H9 (cell line): ENCODE measurements at regions not wholly inside any gene's neighbourhood (a gene's known extent, or its start where the extent isn't known, plus 50 kb on each side); places are given as distances from the start of the nearest gene placed in this dataset.

Source experiments
- DNase-seq: peaks from one replicate; pipeline ENCODE4 v3.0.0-alpha.2; 2017
- H2AFZ ChIP-seq: one replicate; pipeline ENCODE4 v1.6.1; 2013; ENCODE audit warnings: mild to moderate bottlenecking, low read length, control low read depth, moderate library complexity
- H2AK5ac ChIP-seq: 2 replicates; pipeline ENCODE4 v1.6.1; 2013; ENCODE audit warnings: low read length, control low read depth, mixed read lengths; ENCODE audit not compliant: insufficient read length
- H2BK120ac ChIP-seq: one replicate; pipeline ENCODE4 v1.6.1; 2013; ENCODE audit warnings: low read depth, mild to moderate bottlenecking, low read length, control low read depth, inconsistent platforms; ENCODE audit not compliant: poor library complexity, severe bottlenecking
- H2BK12ac ChIP-seq: 2 replicates; pipeline ENCODE4 v1.6.1; 2013; ENCODE audit warnings: low read length, control low read depth, mixed read lengths, low read depth; ENCODE audit not compliant: insufficient read length
- H2BK15ac ChIP-seq: 2 replicates; pipeline ENCODE4 v1.6.1; 2013; ENCODE audit warnings: low read depth, low read length, control low read depth
- H2BK20ac ChIP-seq: one replicate; pipeline ENCODE4 v1.6.1; 2013; ENCODE audit warnings: low read depth, mild to moderate bottlenecking, low read length, control low read depth, inconsistent platforms; ENCODE audit not compliant: poor library complexity, severe bottlenecking
- H2BK5ac ChIP-seq: 2 replicates; pipeline ENCODE4 v1.6.1; 2013; ENCODE audit warnings: low read length, control low read depth, mixed read lengths; ENCODE audit not compliant: insufficient read length
- H3K14ac ChIP-seq: 2 replicates; pipeline ENCODE4 v1.6.1; 2013; ENCODE audit warnings: low read length, control low read depth; ENCODE audit not compliant: insufficient read depth
- H3K18ac ChIP-seq: 2 replicates; pipeline ENCODE4 v1.6.1; 2013; ENCODE audit warnings: low read depth, mild to moderate bottlenecking, mixed read lengths, low read length, control low read depth; ENCODE audit not compliant: insufficient read length
- H3K23ac ChIP-seq: 2 replicates; pipeline ENCODE4 v1.6.1; 2013; ENCODE audit warnings: low read length, control low read depth, mixed read lengths, low read depth; ENCODE audit not compliant: insufficient read length
- H3K23me2 ChIP-seq: 2 replicates; pipeline ENCODE4 v1.6.1; 2013; ENCODE audit warnings: low read depth, mild to moderate bottlenecking, mixed read lengths, low read length, control low read depth; ENCODE audit not compliant: insufficient read length, poor library complexity, severe bottlenecking
- H3K27ac ChIP-seq: 2 replicates; pipeline ENCODE4 v1.5.1; 2013; ENCODE audit warnings: low read length, control low read depth, mixed read lengths, low read depth; ENCODE audit not compliant: insufficient read length
- H3K27me3 ChIP-seq: 2 replicates; pipeline ENCODE4 v1.6.1; 2013; ENCODE audit warnings: low read length, control low read depth, inconsistent platforms; ENCODE audit not compliant: insufficient read depth
- H3K4ac ChIP-seq: 2 replicates; pipeline ENCODE4 v1.6.1; 2013; ENCODE audit warnings: low read depth, mild to moderate bottlenecking, control low read depth, inconsistent platforms, low read length, moderate library complexity
- H3K4me1 ChIP-seq: 2 replicates; pipeline ENCODE4 v1.6.1; 2013; ENCODE audit warnings: low read length, control low read depth, inconsistent platforms; ENCODE audit not compliant: insufficient read depth
- H3K4me2 ChIP-seq: 2 replicates; pipeline ENCODE4 v1.6.1; 2013; ENCODE audit warnings: low read length, control low read depth, mixed read lengths; ENCODE audit not compliant: insufficient read length, insufficient read depth
- H3K56ac ChIP-seq: 2 replicates; pipeline ENCODE4 v1.6.1; 2013; ENCODE audit warnings: low read depth, mild to moderate bottlenecking, mixed read lengths, low read length, control low read depth; ENCODE audit not compliant: insufficient read length
- H3K79me1 ChIP-seq: 2 replicates; pipeline ENCODE4 v1.6.1; 2013; ENCODE audit warnings: low read depth, mild to moderate bottlenecking, moderate library complexity, low read length, control low read depth, inconsistent platforms; ENCODE audit not compliant: insufficient read depth, poor library complexity, severe bottlenecking
- H3K79me2 ChIP-seq: 2 replicates; pipeline ENCODE4 v1.6.1; 2013; ENCODE audit warnings: low read length, control low read depth, inconsistent platforms; ENCODE audit not compliant: insufficient read depth
- H3K9ac ChIP-seq: 2 replicates; pipeline ENCODE4 v1.6.1; 2013; ENCODE audit warnings: low read length, control low read depth, mixed read lengths; ENCODE audit not compliant: insufficient read length; ENCODE audit errors: extremely low read depth
- H3K9me3 ChIP-seq: one replicate; pipeline ENCODE4 v1.6.1; 2013; ENCODE audit warnings: low read depth, low read length, inconsistent platforms; ENCODE audit not compliant: control insufficient read depth
- H3T11ph ChIP-seq: one replicate; pipeline ENCODE4 v1.6.1; 2013; ENCODE audit warnings: mild to moderate bottlenecking, low read length, control low read depth, inconsistent platforms
- H4K20me1 ChIP-seq: one replicate; pipeline ENCODE4 v1.6.1; 2013; ENCODE audit not compliant: control insufficient read depth, insufficient read length, insufficient read depth
- H4K5ac ChIP-seq: 2 replicates; pipeline ENCODE4 v1.6.1; 2013; ENCODE audit warnings: low read depth, mild to moderate bottlenecking, mixed read lengths, low read length, control low read depth; ENCODE audit not compliant: insufficient read length
- H4K8ac ChIP-seq: replicated peaks from 2 replicates; pipeline ENCODE4 v1.6.1; 2013; ENCODE audit warnings: low read length, control low read depth, mixed read lengths, low read depth; ENCODE audit not compliant: insufficient read length
- H4K91ac ChIP-seq: 2 replicates; pipeline ENCODE4 v1.6.1; 2013; ENCODE audit warnings: low read depth, mild to moderate bottlenecking, moderate library complexity, mixed read lengths, low read length, control low read depth; ENCODE audit not compliant: insufficient read length
- H3K27ac Mint-ChIP-seq, 3 experiments: 2 replicates in 2 of 3; 3 replicates in 1 of 3; pipeline ENCODE4 v1.8.0; 2020 to 2021; ENCODE audit warnings: mixed read lengths in 3 of 3, mild to moderate bottlenecking in 1 of 3, moderate library complexity in 1 of 3
- H3K27me3 Mint-ChIP-seq: 2 replicates; pipeline ENCODE4 v1.8.0; 2021; ENCODE audit warnings: low read depth, mild to moderate bottlenecking, moderate library complexity, mixed read lengths
- H3K36me3 Mint-ChIP-seq, 3 experiments: 2 replicates in 2 of 3; 3 replicates in 1 of 3; pipeline ENCODE4 v1.8.0; 2020 to 2021; ENCODE audit warnings: low read depth in 3 of 3, mixed read lengths in 3 of 3; ENCODE audit not compliant: insufficient read depth in 1 of 3
- H3K4me1 Mint-ChIP-seq, 2 experiments: 2 replicates each; pipeline ENCODE4 v1.8.0; 2020; ENCODE audit warnings: mixed read lengths in 2 of 2
- H3K4me3 Mint-ChIP-seq, 2 experiments: 2 replicates in 1 of 2; 3 replicates in 1 of 2; pipeline ENCODE4 v1.8.0; 2020 to 2021; ENCODE audit warnings: mild to moderate bottlenecking in 2 of 2, mixed read lengths in 2 of 2, moderate library complexity in 1 of 2
- H3K9me3 Mint-ChIP-seq, 2 experiments: 2 replicates in 1 of 2; 3 replicates in 1 of 2; pipeline ENCODE4 v1.8.0; 2020; ENCODE audit warnings: mild to moderate bottlenecking in 2 of 2, mixed read lengths in 2 of 2, moderate library complexity in 1 of 2
- CTCF ChIP-seq: fragments of 200-600 bp; sonication (generic); conservative IDR thresholded peaks from 3 replicates; pipeline ENCODE4 v1.8.0; 2021; ENCODE audit warnings: antibody characterized with exemption, mild to moderate bottlenecking
- WGBS: extraction: QIAGEN DNeasy Blood & Tissue Kit; methylation state at CpG from one replicate; pipeline ENCODE4 v1.1.7; 2013; ENCODE audit warnings: missing lambda C conversion rate, low lambda C conversion rate, mixed read lengths; ENCODE audit not compliant: insufficient read length; ENCODE audit errors: extremely low coverage; 5-methylcytosine and 5-hydroxymethylcytosine counted together

GRCh38 chr10:125551247-125551646 lies 131.7 kb downstream of the TEX36 start:
- H3K4me1 ChIP-seq, result no peaks in the 10 kb centered on the region; the same call in 1 of the 2 replicates
- no peak overlapping the region for H3K23ac ChIP-seq
- no peaks in the 10 kb centered on the region for H3K9me3 ChIP-seq
- Mint-ChIP-seq H3K4me1 (peaks cover 14 to 15% of the 10 kb centered on the region in 2 experiments), H3K27ac (no peak overlapping the region), H3K4me3 (no peak overlapping the region), H3K27me3 (peaks cover 11% of the 10 kb centered on the region), H3K36me3 (no peaks in the 10 kb centered on the region), H3K9me3 (peaks cover 4 to 6% of the 10 kb centered on the region in 2 experiments; a peak in 3 of 5 replicates)
- H4K8ac ChIP-seq, result no peak overlapping the region
- no peak overlapping the region for H3K56ac ChIP-seq
- no peaks in the 10 kb centered on the region for H3K27me3 ChIP-seq
- no peaks in the 10 kb centered on the region for H3K79me2 ChIP-seq
- H2BK5ac ChIP-seq, result no peak overlapping the region
- H2BK120ac ChIP-seq, result no peak overlapping the region
- H4K91ac ChIP-seq, result no peak overlapping the region
- H2BK12ac ChIP-seq, result no peak overlapping the region
- no peak overlapping the region for H2AK5ac ChIP-seq
- no peak overlapping the region for H3K14ac ChIP-seq
- H3K79me1 ChIP-seq, result no peaks in the 10 kb centered on the region
- no peak overlapping the region for H4K5ac ChIP-seq
- H2AFZ ChIP-seq, result no peak overlapping the region
- DNase-seq, result no peak
- no peak overlapping the region for H3T11ph ChIP-seq
- no peak overlapping the region for H3K4ac ChIP-seq
- H3K18ac ChIP-seq, result no peak overlapping the region
- WGBS, result no CpG with 5 or more reads among the region's 4 CpGs
- TF ChIP-seq CTCF, result no peak
- no peak overlapping the region for H3K27ac ChIP-seq
- no peak overlapping the region for H3K4me2 ChIP-seq
- H3K23me2 ChIP-seq, result no peaks in the 10 kb centered on the region
- no peak overlapping the region for H2BK15ac ChIP-seq
- H3K9ac ChIP-seq, result no peak overlapping the region
- H4K20me1 ChIP-seq, result no peaks in the 10 kb centered on the region
- H2BK20ac ChIP-seq, result no peak overlapping the region
